Right lung (tissue), 2 donors: ENCODE measurements at regions not wholly inside any gene's neighbourhood (a gene's known extent, or its start where the extent isn't known, plus 50 kb on each side); places are given as distances from the start of the nearest gene placed in this dataset.
"Not testable (repeated sequence)": the region's sequence is repeated elsewhere in the genome, so short reads cannot be mapped to it uniquely, and the experiment has no call there.

Experiments used
- DNase-seq, 2 donors: peaks; one replicate each; pipeline ENCODE4 v3.0.0-alpha.2; 2013

GRCh38 chr3:139199421-139200010 lies 144.3 kb upstream of the MRPS22 start:
- DNase-seq: no peak

GRCh38 chr3:139201446-139202225 lies 142.2 kb upstream of the MRPS22 start:
- no peak for DNase-seq

- DNase-seq: peak in 1 of 2 donors; percentile 13
Observed at GRCh38 chr3:139202226-139202958, 141.4 kb upstream of the MRPS22 start.

- no peak for DNase-seq
Observed at GRCh38 chr3:139202959-139203349, 140.9 kb upstream of the MRPS22 start.

GRCh38 chr3:139203752-139204151 lies 140.1 kb upstream of the MRPS22 start:
- DNase-seq: no peak

GRCh38 chr3:139204728-139205127 lies 139.1 kb upstream of the MRPS22 start:
- DNase-seq: no peak

- no peak for DNase-seq
Observed at GRCh38 chr3:139213936-139214335, 129.9 kb upstream of the MRPS22 start.

GRCh38 chr3:139216958-139217357 lies 126.9 kb upstream of the MRPS22 start:
- no peak for DNase-seq

GRCh38 chr3:139217633-139218032 lies 126.2 kb upstream of the MRPS22 start:
- DNase-seq: no peak

- DNase-seq: no peak
Observed at GRCh38 chr3:139218046-139218445, 125.8 kb upstream of the MRPS22 start.

GRCh38 chr3:139219463-139219862 lies 124.4 kb upstream of the MRPS22 start:
- DNase-seq: no peak

- DNase-seq: no peak
Observed at GRCh38 chr3:139222100-139222657, 121.6 kb upstream of the MRPS22 start.

GRCh38 chr3:139225548-139225947 lies 118.3 kb upstream of the MRPS22 start:
- no peak for DNase-seq

- DNase-seq: no peak
Observed at GRCh38 chr3:139226731-139227130, 117.1 kb upstream of the MRPS22 start.

- no peak for DNase-seq
Observed at GRCh38 chr3:139227165-139227564, 116.7 kb upstream of the MRPS22 start.

GRCh38 chr3:139227827-139228226 lies 116.0 kb upstream of the MRPS22 start:
- DNase-seq: no peak

- no peak for DNase-seq
Observed at GRCh38 chr3:139230391-139230790, 113.4 kb upstream of the MRPS22 start.

- DNase-seq: no peak
Observed at GRCh38 chr3:139231555-139232281, 112.1 kb upstream of the MRPS22 start.

- DNase-seq: not testable (repeated sequence)
Observed at GRCh38 chr3:139232341-139232740, 111.5 kb upstream of the MRPS22 start.

- DNase-seq: no peak
Observed at GRCh38 chr3:139234491-139234890, 109.3 kb upstream of the MRPS22 start.

- no peak for DNase-seq
Observed at GRCh38 chr3:139235192-139235591, 108.6 kb upstream of the MRPS22 start.

GRCh38 chr3:139236336-139236735 lies 107.5 kb upstream of the MRPS22 start:
- DNase-seq: no peak
